Kidney tubule cell (primary cell): ENCODE measurements at regions not wholly inside any gene's neighbourhood (a gene's known extent, or its start where the extent isn't known, plus 50 kb on each side); places are given as distances from the start of the nearest gene placed in this dataset.

ENCODE experiments used
- DNase-seq: peaks from one replicate; pipeline ENCODE4 v3.0.0-alpha.2; 2018; ENCODE audit warnings: low spot score

GRCh38 chr18:55120896-55121295 lies 161.6 kb upstream of the CCDC68 start:
- no peak for DNase-seq

GRCh38 chr18:55119434-55119833 lies 160.2 kb upstream of the CCDC68 start:
- DNase-seq: no peak

- DNase-seq: no peak
Measured at GRCh38 chr18:55119016-55119415, 159.8 kb upstream of the CCDC68 start.

GRCh38 chr18:55116863-55117262 lies 157.6 kb upstream of the CCDC68 start:
- no peak for DNase-seq

GRCh38 chr18:55115606-55116005 lies 156.3 kb upstream of the CCDC68 start:
- DNase-seq: peak; percentile 46

- no peak for DNase-seq
Measured at GRCh38 chr18:55114876-55115275, 155.6 kb upstream of the CCDC68 start.

GRCh38 chr18:55113800-55114199 lies 154.5 kb upstream of the CCDC68 start:
- DNase-seq: no peak

- DNase-seq: no peak
Measured at GRCh38 chr18:55111271-55111670, 152.0 kb upstream of the CCDC68 start.

GRCh38 chr18:55110436-55110835 lies 151.2 kb upstream of the CCDC68 start:
- peak; percentile 23 for DNase-seq

GRCh38 chr18:55109818-55110414 lies 150.7 kb upstream of the CCDC68 start:
- DNase-seq: no peak

GRCh38 chr18:55106906-55107305 lies 147.6 kb upstream of the CCDC68 start:
- no peak for DNase-seq

- no peak for DNase-seq
Measured at GRCh38 chr18:55106466-55106865, 147.2 kb upstream of the CCDC68 start.

- DNase-seq: no peak
Measured at GRCh38 chr18:55105873-55106272, 146.6 kb upstream of the CCDC68 start.

- DNase-seq: no peak
Measured at GRCh38 chr18:55102958-55103456, 143.7 kb upstream of the CCDC68 start.

GRCh38 chr18:55102501-55102900 lies 143.2 kb upstream of the CCDC68 start:
- DNase-seq: no peak

GRCh38 chr18:55101458-55101824 lies 142.2 kb upstream of the CCDC68 start:
- DNase-seq: no peak

- peak; percentile 89 for DNase-seq
Measured at GRCh38 chr18:55100817-55101457, 141.7 kb upstream of the CCDC68 start.

GRCh38 chr18:55097456-55098170 lies 138.4 kb upstream of the CCDC68 start:
- DNase-seq: peak; percentile 70

- DNase-seq: peak; percentile 68
Measured at GRCh38 chr18:55096263-55096951, 137.1 kb upstream of the CCDC68 start.

- no peak for DNase-seq
Measured at GRCh38 chr18:55095584-55095983, 136.3 kb upstream of the CCDC68 start.

GRCh38 chr18:55093808-55094207 lies 134.5 kb upstream of the CCDC68 start:
- no peak for DNase-seq

- DNase-seq: no peak
Measured at GRCh38 chr18:55093295-55093694, 134.0 kb upstream of the CCDC68 start.

GRCh38 chr18:55092166-55092565 lies 132.9 kb upstream of the CCDC68 start:
- no peak for DNase-seq
